SK-N-SH (cell line): ENCODE measurements at regions not wholly inside any gene's neighbourhood (a gene's known extent, or its start where the extent isn't known, plus 50 kb on each side); places are given as distances from the start of the nearest gene placed in this dataset.
A peak's percentile ranks its signal among the peaks of the same experiment; 100 is the strongest.

Source experiments
- CTCF ChIA-PET: fragments of 300-600, 350-600 bp; formaldehyde crosslinking; extraction: SDS; loops from one replicate; lab custom pipeline; 2021; lab: Yijun Ruan, JAX
- POLR2A ChIA-PET: fragments of 350-600 bp; sonication (Branson Sonifier 250); formaldehyde crosslinking; extraction: SDS; loops from one replicate; lab custom pipeline; 2020; ENCODE audit warnings: antibody characterized with exemption, inconsistent platforms; lab: Yijun Ruan, JAX
- DNase-seq: peaks from one replicate; pipeline ENCODE4 v3.0.0; 2012
- H2AFZ ChIP-seq: fragments of 200-600 bp; sonication (generic); 2 replicates; pipeline ENCODE4 v1.8.1; 2016; ENCODE audit warnings: antibody characterized with exemption, mild to moderate bottlenecking, low read depth
- H3F3A ChIP-seq: fragments of 200-600 bp; sonication (generic); replicated peaks from 2 replicates; pipeline ENCODE3; 2016; ENCODE audit warnings: antibody characterized with exemption, mild to moderate bottlenecking; ENCODE audit not compliant: insufficient read depth
- H3K27ac ChIP-seq, 2 experiments: fragments of 200-500 bp in 1 of 2; fragments of 200-600 bp in 1 of 2; sonication (Bioruptor generic) in 1 of 2; sonication (generic), shearing (Covaris generic) in 1 of 2; 2 replicates each; pipeline versions ENCODE4 v1.5.1 to v1.6.1; 2014 to 2016; ENCODE audit warnings: low read depth in 2 of 2, inconsistent platforms in 1 of 2, low read length in 1 of 2, mild to moderate bottlenecking in 1 of 2, mixed read lengths in 1 of 2
- H3K27me3 ChIP-seq: fragments of 200-600 bp; sonication (generic), shearing (Covaris generic); 2 replicates; pipeline ENCODE4 v1.6.1; 2016; ENCODE audit warnings: mixed run types; ENCODE audit not compliant: insufficient read depth
- H3K36me3 ChIP-seq, 2 experiments: fragments of 200-500 bp in 1 of 2; fragments of 200-600 bp in 1 of 2; sonication (Bioruptor generic) in 1 of 2; sonication (generic) in 1 of 2; replicated peaks in 1 of 2; 2 replicates each; pipeline versions ENCODE3 to v1.5.1; 2014 to 2016; ENCODE audit warnings: low read length in 1 of 2, mild to moderate bottlenecking in 1 of 2; ENCODE audit not compliant: insufficient read depth in 2 of 2, control insufficient read depth in 1 of 2
- H3K4me1 ChIP-seq, 2 experiments: fragments of 200-500 bp in 1 of 2; fragments of 200-600 bp in 1 of 2; sonication (Bioruptor generic) in 1 of 2; sonication (generic), shearing (Covaris generic) in 1 of 2; 2 replicates each; pipeline versions ENCODE4 v1.5.1 to v1.6.1; 2014 to 2016; ENCODE audit warnings: low read depth in 1 of 2, low read length in 1 of 2, mixed run types in 1 of 2; ENCODE audit not compliant: insufficient read depth in 2 of 2, control insufficient read depth in 1 of 2
- H3K4me2 ChIP-seq: fragments of 200-600 bp; sonication (generic), shearing (Covaris generic); 2 replicates; pipeline ENCODE4 v1.6.1; 2017; ENCODE audit warnings: mixed run types
- H3K4me3 ChIP-seq, 2 experiments: fragments of 200-500 bp in 1 of 2; fragments of 200-600 bp in 1 of 2; sonication (Bioruptor generic) in 1 of 2; sonication (generic), shearing (Covaris generic) in 1 of 2; 2 replicates each; pipeline versions ENCODE4 v1.5.1 to v1.8.1; 2014 to 2016; ENCODE audit warnings: low read depth in 2 of 2, inconsistent platforms in 1 of 2, low read length in 1 of 2, mild to moderate bottlenecking in 1 of 2, mixed read lengths in 1 of 2, moderate library complexity in 1 of 2
- H3K79me2 ChIP-seq: fragments of 200-600 bp; sonication (generic); 2 replicates; pipeline ENCODE4 v1.8.1; 2017; ENCODE audit warnings: mild to moderate bottlenecking; ENCODE audit not compliant: insufficient read depth
- H3K9ac ChIP-seq: fragments of 200-600 bp; sonication (generic); 2 replicates; pipeline ENCODE4 v1.6.1; 2017; ENCODE audit warnings: mixed run types
- H3K9me2 ChIP-seq: fragments of 200-600 bp; sonication (generic); 2 replicates; pipeline ENCODE4 v1.6.1; 2017; ENCODE audit warnings: mixed run types
- H3K9me3 ChIP-seq: fragments of 200-600 bp; sonication (generic); 2 replicates; pipeline ENCODE4 v1.6.1; 2017; ENCODE audit warnings: mixed run types, mild to moderate bottlenecking, moderate library complexity
- H4K20me1 ChIP-seq: fragments of 200-600 bp; sonication (generic); 2 replicates; pipeline ENCODE4 v1.6.1; 2017; ENCODE audit warnings: mild to moderate bottlenecking, mixed run types; ENCODE audit not compliant: insufficient read depth
- CHD2 ChIP-seq: fragments of 150-350 bp; IDR thresholded peaks from 2 replicates; pipeline ENCODE4 v1.6.1; 2018; ENCODE audit warnings: low read length; ENCODE audit not compliant: partially characterized antibody
- EP300 ChIP-seq, 2 experiments: IDR thresholded peaks; 2 replicates each; pipeline versions ENCODE4 v1.4.0 to v1.6.1; 2012; ENCODE audit warnings: borderline replicate concordance in 1 of 2, low read depth in 1 of 2, low read length in 1 of 2
- FOXJ3 ChIP-seq: sonication (generic); formaldehyde crosslinking; IDR thresholded peaks from 2 replicates; pipeline ENCODE4 v1.5.1; 2020; ENCODE audit warnings: mild to moderate bottlenecking, missing genetic modification reagents
- FOXM1 ChIP-seq: IDR thresholded peaks from 2 replicates; pipeline ENCODE4 v1.4.0; 2012; ENCODE audit warnings: low read depth, mild to moderate bottlenecking
- GATA2 ChIP-seq: sonication (generic); formaldehyde crosslinking; IDR thresholded peaks from 2 replicates; pipeline ENCODE4 v1.5.0; 2020; ENCODE audit warnings: mild to moderate bottlenecking, missing genetic modification reagents
- JUND ChIP-seq: IDR thresholded peaks from 2 replicates; pipeline ENCODE4 v1.4.0; 2012
- MEF2A ChIP-seq: IDR thresholded peaks from 2 replicates; pipeline ENCODE4 v1.4.0; 2012; ENCODE audit warnings: low read depth, borderline replicate concordance
- MXI1 ChIP-seq: IDR thresholded peaks from 2 replicates; pipeline ENCODE4 v1.6.1; 2012; ENCODE audit warnings: mild to moderate bottlenecking, low read depth, low read length, improper control_type of control experiment
- NRF1 ChIP-seq: IDR thresholded peaks from 2 replicates; pipeline ENCODE4 v1.6.1; 2012; ENCODE audit warnings: low read depth, mild to moderate bottlenecking, low read length
- POLR2AphosphoS5 ChIP-seq: IDR thresholded peaks from 2 replicates; pipeline ENCODE4 v1.6.1; 2012; ENCODE audit warnings: low read depth, low read length
- RAD21 ChIP-seq: IDR thresholded peaks from 2 replicates; pipeline ENCODE4 v1.6.1; 2012; ENCODE audit warnings: mild to moderate bottlenecking, low read length
- RFX5 ChIP-seq: IDR thresholded peaks from 2 replicates; pipeline ENCODE4 v1.6.1; 2012; ENCODE audit warnings: mild to moderate bottlenecking, improper control_type of control experiment, low read length
- SIN3A ChIP-seq: IDR thresholded peaks from 2 replicates; pipeline ENCODE4 v1.6.1; 2012; ENCODE audit warnings: low read depth, mild to moderate bottlenecking, low read length, moderate library complexity, borderline replicate concordance
- TCF12 ChIP-seq: IDR thresholded peaks from 2 replicates; pipeline ENCODE4 v1.4.0; 2012
- TEAD4 ChIP-seq: IDR thresholded peaks from 2 replicates; pipeline ENCODE4 v1.4.0; 2012; ENCODE audit warnings: mild to moderate bottlenecking, borderline replicate concordance; ENCODE audit not compliant: insufficient read depth
- YY1 ChIP-seq: IDR thresholded peaks from 2 replicates; pipeline ENCODE4 v1.4.0; 2012; ENCODE audit warnings: low read depth, mild to moderate bottlenecking
- WGBS: methylation state at CpG from one replicate; pipeline ENCODE4 v1.1.6; 2017; ENCODE audit warnings: low lambda C conversion rate; 5-methylcytosine and 5-hydroxymethylcytosine counted together
- TF ChIP-seq, protein P1 (sequence below): IDR thresholded peaks from 2 replicates; pipeline ENCODE4; 2012
- TF ChIP-seq, protein P2 (sequence below): IDR thresholded peaks from 2 replicates; pipeline ENCODE4 v1.4.0; 2012; ENCODE audit warnings: low read depth, borderline replicate concordance
- TF ChIP-seq, protein P3 (sequence below): fragments of 150-350 bp; IDR thresholded peaks from 2 replicates; pipeline ENCODE4 v1.6.1; 2017; ENCODE audit warnings: antibody characterized with exemption, low read length, low read depth, borderline replicate concordance
- TF ChIP-seq, protein P4 (sequence below): fragments of 150-350 bp; IDR thresholded peaks from 2 replicates; pipeline ENCODE4 v1.6.1; 2016; ENCODE audit warnings: mild to moderate bottlenecking, low read depth, low read length
- TF ChIP-seq, protein P5 (sequence below): fragments of 200-600 bp; sonication (generic); IDR thresholded peaks from 2 replicates; pipeline ENCODE4 v1.6.1; 2017; ENCODE audit warnings: antibody characterized with exemption, mild to moderate bottlenecking, moderate library complexity

DNA sequence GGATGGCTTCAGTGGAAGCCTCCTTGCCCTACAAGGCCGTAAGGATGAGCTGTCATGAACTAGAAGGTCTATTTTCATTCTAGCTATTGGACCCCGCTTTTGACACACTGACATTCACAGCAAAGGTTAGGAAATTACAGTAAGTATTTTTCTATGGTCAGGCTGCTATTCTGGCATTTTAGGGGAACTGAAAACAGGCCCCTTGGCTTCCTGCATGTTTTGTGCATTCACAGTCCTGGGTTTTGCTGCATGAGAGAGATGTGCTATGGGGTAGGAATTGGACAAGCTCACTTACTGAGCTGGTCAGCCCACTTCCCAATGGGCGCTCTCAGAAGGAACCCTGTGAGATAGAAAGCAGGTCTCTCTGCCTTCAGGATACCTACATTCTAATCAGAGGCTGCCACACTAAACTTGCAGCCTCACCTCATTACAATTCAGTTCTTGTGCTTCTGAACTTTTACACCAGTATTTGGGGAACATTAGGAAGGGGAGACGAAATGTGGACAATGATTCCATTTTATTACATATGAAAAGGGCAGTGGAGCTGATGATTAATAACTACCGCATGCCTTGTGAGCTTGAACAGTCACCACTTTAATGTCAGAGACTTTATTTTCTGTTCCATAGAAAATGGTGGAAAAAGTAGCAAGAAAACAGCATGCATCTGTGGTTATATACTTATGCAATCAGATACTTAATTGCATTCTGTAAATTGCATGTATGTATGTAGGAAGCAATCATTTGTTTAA lies 86.6 kb upstream of the TAB2 start:
- POLR2A ChIA-PET, result no interaction called here
- H2AFZ ChIP-seq, result no peak overlapping the region
- no peaks in the 10 kb centered on the region for H3K79me2 ChIP-seq
- H3K9me3 ChIP-seq, result no peaks in the 10 kb centered on the region
- no peaks in the 10 kb centered on the region for H3K27me3 ChIP-seq
- H3K36me3 ChIP-seq, result no peaks in the 10 kb centered on the region
- H3K9me2 ChIP-seq, result no peaks in the 10 kb centered on the region
- H4K20me1 ChIP-seq, result no peaks in the 10 kb centered on the region
- CTCF ChIA-PET, result interaction anchor here (0.6 to 1.7 kb wide), 3 partner anchors 148 to 201 kb away, joined by 3 to 5 read pairs (median 4); no protein-coding TSS in a partner anchor
- peaks cover 15 to 25% of the 10 kb centered on the region in 2 experiments; a peak in 3 of 4 replicates for H3K4me1 ChIP-seq
- H3K4me3 ChIP-seq, result no peak overlapping the region
- H3K9ac ChIP-seq, result no peak overlapping the region
- TF ChIP-seq POLR2AphosphoS5, result no peak
- no peak for TF ChIP-seq JUND
- TF ChIP-seq, protein P1, sequence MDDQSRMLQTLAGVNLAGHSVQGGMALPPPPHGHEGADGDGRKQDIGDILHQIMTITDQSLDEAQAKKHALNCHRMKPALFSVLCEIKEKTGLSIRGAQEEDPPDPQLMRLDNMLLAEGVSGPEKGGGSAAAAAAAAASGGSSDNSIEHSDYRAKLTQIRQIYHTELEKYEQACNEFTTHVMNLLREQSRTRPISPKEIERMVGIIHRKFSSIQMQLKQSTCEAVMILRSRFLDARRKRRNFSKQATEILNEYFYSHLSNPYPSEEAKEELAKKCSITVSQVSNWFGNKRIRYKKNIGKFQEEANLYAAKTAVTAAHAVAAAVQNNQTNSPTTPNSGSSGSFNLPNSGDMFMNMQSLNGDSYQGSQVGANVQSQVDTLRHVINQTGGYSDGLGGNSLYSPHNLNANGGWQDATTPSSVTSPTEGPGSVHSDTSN, result 0 out of 2 replicates have a peak, but pooled peaks have one; percentile 8
- no peak for DNase-seq
- peaks cover 31% of the 10 kb centered on the region for H3F3A ChIP-seq
- no peak overlapping the region for H3K27ac ChIP-seq
- no peak overlapping the region for H3K4me2 ChIP-seq
- WGBS, result 93% methylated on average over 4 of the region's 5 CpGs

DNA sequence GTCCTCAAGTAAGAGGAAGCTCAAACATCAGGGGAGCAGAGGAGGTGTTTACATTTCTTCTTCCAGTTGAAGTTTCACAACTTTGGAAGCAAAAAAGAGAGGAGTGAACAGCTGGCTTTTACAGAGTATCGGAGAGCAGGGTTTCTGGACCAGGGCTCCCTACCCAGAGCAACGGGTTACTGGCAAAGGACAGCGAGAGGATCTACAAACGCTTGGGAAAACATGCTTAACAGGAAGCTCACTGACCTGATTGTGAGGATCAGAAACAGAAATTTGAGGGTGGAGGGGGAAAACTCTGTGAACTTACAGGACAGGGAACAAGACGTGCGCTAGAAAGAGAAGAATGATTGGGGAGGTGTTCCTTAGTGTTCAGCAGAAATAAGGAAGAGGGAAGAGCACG lies 85.7 kb upstream of the TAB2 start:
- peaks cover 15 to 27% of the 10 kb centered on the region in 2 experiments; a peak in 3 of 4 replicates for H3K4me1 ChIP-seq
- ChIA-PET CTCF (interaction anchor here (0.6 to 1.7 kb wide), 3 partner anchors 13 to 200 kb away, joined by 3 to 5 read pairs (median 3); no protein-coding TSS in a partner anchor), POLR2A (no interaction called here)
- 98% methylated on average over 7 of the region's 7 CpGs for WGBS
- no peak overlapping the region for H3K27ac ChIP-seq
- H2AFZ ChIP-seq, result no peak overlapping the region
- H3K27me3 ChIP-seq, result no peaks in the 10 kb centered on the region
- no peaks in the 10 kb centered on the region for H4K20me1 ChIP-seq
- no peaks in the 10 kb centered on the region for H3K36me3 ChIP-seq
- H3K9me3 ChIP-seq, result no peaks in the 10 kb centered on the region
- no peak overlapping the region for H3K4me3 ChIP-seq
- H3K79me2 ChIP-seq, result no peaks in the 10 kb centered on the region
- no peak overlapping the region for H3K4me2 ChIP-seq
- H3K9me2 ChIP-seq, result no peaks in the 10 kb centered on the region
- H3K9ac ChIP-seq, result no peak overlapping the region
- TF ChIP-seq TCF12, result no peak
- no peak for TF ChIP-seq RFX5
- no peak for TF ChIP-seq TEAD4
- no peak for TF ChIP-seq SIN3A
- no peak for TF ChIP-seq CHD2
- no peak for TF ChIP-seq FOXM1
- TF ChIP-seq FOXJ3 (CRISPR knock-in tag), result no peak
- TF ChIP-seq NRF1, result no peak
- TF ChIP-seq, protein P2, sequence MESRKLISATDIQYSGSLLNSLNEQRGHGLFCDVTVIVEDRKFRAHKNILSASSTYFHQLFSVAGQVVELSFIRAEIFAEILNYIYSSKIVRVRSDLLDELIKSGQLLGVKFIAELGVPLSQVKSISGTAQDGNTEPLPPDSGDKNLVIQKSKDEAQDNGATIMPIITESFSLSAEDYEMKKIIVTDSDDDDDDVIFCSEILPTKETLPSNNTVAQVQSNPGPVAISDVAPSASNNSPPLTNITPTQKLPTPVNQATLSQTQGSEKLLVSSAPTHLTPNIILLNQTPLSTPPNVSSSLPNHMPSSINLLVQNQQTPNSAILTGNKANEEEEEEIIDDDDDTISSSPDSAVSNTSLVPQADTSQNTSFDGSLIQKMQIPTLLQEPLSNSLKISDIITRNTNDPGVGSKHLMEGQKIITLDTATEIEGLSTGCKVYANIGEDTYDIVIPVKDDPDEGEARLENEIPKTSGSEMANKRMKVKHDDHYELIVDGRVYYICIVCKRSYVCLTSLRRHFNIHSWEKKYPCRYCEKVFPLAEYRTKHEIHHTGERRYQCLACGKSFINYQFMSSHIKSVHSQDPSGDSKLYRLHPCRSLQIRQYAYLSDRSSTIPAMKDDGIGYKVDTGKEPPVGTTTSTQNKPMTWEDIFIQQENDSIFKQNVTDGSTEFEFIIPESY, result no peak
- TF ChIP-seq GATA2 (CRISPR knock-in tag), result no peak
- no peak for TF ChIP-seq YY1
- no peak for TF ChIP-seq RAD21
- no peak for TF ChIP-seq MEF2A
- TF ChIP-seq, protein P3, sequence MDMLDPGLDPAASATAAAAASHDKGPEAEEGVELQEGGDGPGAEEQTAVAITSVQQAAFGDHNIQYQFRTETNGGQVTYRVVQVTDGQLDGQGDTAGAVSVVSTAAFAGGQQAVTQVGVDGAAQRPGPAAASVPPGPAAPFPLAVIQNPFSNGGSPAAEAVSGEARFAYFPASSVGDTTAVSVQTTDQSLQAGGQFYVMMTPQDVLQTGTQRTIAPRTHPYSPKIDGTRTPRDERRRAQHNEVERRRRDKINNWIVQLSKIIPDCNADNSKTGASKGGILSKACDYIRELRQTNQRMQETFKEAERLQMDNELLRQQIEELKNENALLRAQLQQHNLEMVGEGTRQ, result no peak
- TF ChIP-seq MXI1, result no peak
- TF ChIP-seq, protein P4, sequence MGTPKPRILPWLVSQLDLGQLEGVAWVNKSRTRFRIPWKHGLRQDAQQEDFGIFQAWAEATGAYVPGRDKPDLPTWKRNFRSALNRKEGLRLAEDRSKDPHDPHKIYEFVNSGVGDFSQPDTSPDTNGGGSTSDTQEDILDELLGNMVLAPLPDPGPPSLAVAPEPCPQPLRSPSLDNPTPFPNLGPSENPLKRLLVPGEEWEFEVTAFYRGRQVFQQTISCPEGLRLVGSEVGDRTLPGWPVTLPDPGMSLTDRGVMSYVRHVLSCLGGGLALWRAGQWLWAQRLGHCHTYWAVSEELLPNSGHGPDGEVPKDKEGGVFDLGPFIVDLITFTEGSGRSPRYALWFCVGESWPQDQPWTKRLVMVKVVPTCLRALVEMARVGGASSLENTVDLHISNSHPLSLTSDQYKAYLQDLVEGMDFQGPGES, result no peak
- TF ChIP-seq EP300 (IDR thresholded peaks at IDR 0.05; ENCODE audit: borderline replicate concordance in 1 of 2, low read depth in 1 of 2, low read length in 1 of 2), result no peak
- TF ChIP-seq, protein P5, sequence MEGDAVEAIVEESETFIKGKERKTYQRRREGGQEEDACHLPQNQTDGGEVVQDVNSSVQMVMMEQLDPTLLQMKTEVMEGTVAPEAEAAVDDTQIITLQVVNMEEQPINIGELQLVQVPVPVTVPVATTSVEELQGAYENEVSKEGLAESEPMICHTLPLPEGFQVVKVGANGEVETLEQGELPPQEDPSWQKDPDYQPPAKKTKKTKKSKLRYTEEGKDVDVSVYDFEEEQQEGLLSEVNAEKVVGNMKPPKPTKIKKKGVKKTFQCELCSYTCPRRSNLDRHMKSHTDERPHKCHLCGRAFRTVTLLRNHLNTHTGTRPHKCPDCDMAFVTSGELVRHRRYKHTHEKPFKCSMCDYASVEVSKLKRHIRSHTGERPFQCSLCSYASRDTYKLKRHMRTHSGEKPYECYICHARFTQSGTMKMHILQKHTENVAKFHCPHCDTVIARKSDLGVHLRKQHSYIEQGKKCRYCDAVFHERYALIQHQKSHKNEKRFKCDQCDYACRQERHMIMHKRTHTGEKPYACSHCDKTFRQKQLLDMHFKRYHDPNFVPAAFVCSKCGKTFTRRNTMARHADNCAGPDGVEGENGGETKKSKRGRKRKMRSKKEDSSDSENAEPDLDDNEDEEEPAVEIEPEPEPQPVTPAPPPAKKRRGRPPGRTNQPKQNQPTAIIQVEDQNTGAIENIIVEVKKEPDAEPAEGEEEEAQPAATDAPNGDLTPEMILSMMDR, result no peak
- DNase-seq, result no peak
- H3F3A ChIP-seq, result peaks cover 40% of the 10 kb centered on the region
